ENCODE measurements at regions not wholly inside any gene's neighbourhood (a gene's known extent, or its start where the extent isn't known, plus 50 kb on each side); places are given as distances from the start of the nearest gene placed in this dataset.

- H3K4me1 ChIP-seq (ENCODE audit: control insufficient read depth, low read depth, low read length): peaks cover 19% of the 10 kb centered on the region
- H3K9ac ChIP-seq (ENCODE audit: low read length): no peak overlapping the region
Measured at GRCh38 chr1:11338284-11338924, 65.4 kb downstream of the UBIAD1 start.

GRCh38 chr1:11339346-11340232 is 66.6 kb downstream of the UBIAD1 start:
- Histone ChIP-seq H3K27me3 (ENCODE audit: control insufficient read depth, insufficient read depth, low read length) (no peaks in the 10 kb centered on the region), H3K9me3 (ENCODE audit: control insufficient read depth, low read depth, low read length) (no peaks in the 10 kb centered on the region), H3K4me1 (ENCODE audit: control insufficient read depth, low read depth, low read length) (peaks cover 15% of the 10 kb centered on the region), H3K9ac (ENCODE audit: low read length) (no peak overlapping the region), H3K4me3 (ENCODE audit: low read length) (no peak overlapping the region), H3K27ac (ENCODE audit: low read length) (no peak overlapping the region), H3K36me3 (ENCODE audit: control insufficient read depth, low read depth, low read length) (no peaks in the 10 kb centered on the region)

More at GRCh38 chr1:11338284-11338924, 65.4 kb downstream of the UBIAD1 start:
- Histone ChIP-seq H3K9me3 (ENCODE audit: control insufficient read depth, low read depth, low read length) (no peaks in the 10 kb centered on the region), H3K27ac (ENCODE audit: low read length) (no peak overlapping the region), H3K36me3 (ENCODE audit: control insufficient read depth, low read depth, low read length) (no peaks in the 10 kb centered on the region), H3K4me3 (ENCODE audit: low read length) (no peak overlapping the region), H3K27me3 (ENCODE audit: control insufficient read depth, insufficient read depth, low read length) (no peaks in the 10 kb centered on the region)

GRCh38 chr1:11340233-11340632 is 67.2 kb downstream of the UBIAD1 start:
- Histone ChIP-seq H3K27ac (ENCODE audit: low read length) (no peak overlapping the region), H3K36me3 (ENCODE audit: control insufficient read depth, low read depth, low read length) (no peaks in the 10 kb centered on the region), H3K4me1 (ENCODE audit: control insufficient read depth, low read depth, low read length) (peaks cover 14% of the 10 kb centered on the region), H3K4me3 (ENCODE audit: low read length) (no peak overlapping the region), H3K9me3 (ENCODE audit: control insufficient read depth, low read depth, low read length) (no peaks in the 10 kb centered on the region), H3K27me3 (ENCODE audit: control insufficient read depth, insufficient read depth, low read length) (no peaks in the 10 kb centered on the region), H3K9ac (ENCODE audit: low read length) (no peak overlapping the region)

- Histone ChIP-seq H3K36me3 (ENCODE audit: control insufficient read depth, low read depth, low read length) (no peaks in the 10 kb centered on the region), H3K27me3 (ENCODE audit: control insufficient read depth, insufficient read depth, low read length) (no peaks in the 10 kb centered on the region), H3K27ac (ENCODE audit: low read length) (no peak overlapping the region), H3K9me3 (ENCODE audit: control insufficient read depth, low read depth, low read length) (no peaks in the 10 kb centered on the region), H3K9ac (ENCODE audit: low read length) (no peak overlapping the region), H3K4me3 (ENCODE audit: low read length) (no peak overlapping the region), H3K4me1 (ENCODE audit: control insufficient read depth, low read depth, low read length) (peaks cover 14% of the 10 kb centered on the region)
Measured at GRCh38 chr1:11341901-11342552, 69.0 kb downstream of the UBIAD1 start.

GRCh38 chr1:11342621-11343032 is 69.6 kb downstream of the UBIAD1 start:
- H3K4me3 ChIP-seq (ENCODE audit: low read length): no peak overlapping the region
- H3K9ac ChIP-seq (ENCODE audit: low read length): no peak overlapping the region
- H3K36me3 ChIP-seq (ENCODE audit: control insufficient read depth, low read depth, low read length): no peaks in the 10 kb centered on the region
- H3K27ac ChIP-seq (ENCODE audit: low read length): no peak overlapping the region
- no peaks in the 10 kb centered on the region for H3K9me3 ChIP-seq (ENCODE audit: control insufficient read depth, low read depth, low read length)
- H3K4me1 ChIP-seq (ENCODE audit: control insufficient read depth, low read depth, low read length): peaks cover 11% of the 10 kb centered on the region
- H3K27me3 ChIP-seq (ENCODE audit: control insufficient read depth, insufficient read depth, low read length): no peaks in the 10 kb centered on the region

- Histone ChIP-seq H3K9me3 (ENCODE audit: control insufficient read depth, low read depth, low read length) (no peaks in the 10 kb centered on the region), H3K36me3 (ENCODE audit: control insufficient read depth, low read depth, low read length) (no peaks in the 10 kb centered on the region), H3K4me1 (ENCODE audit: control insufficient read depth, low read depth, low read length) (no peaks in the 10 kb centered on the region), H3K4me3 (ENCODE audit: low read length) (no peak overlapping the region), H3K27me3 (ENCODE audit: control insufficient read depth, insufficient read depth, low read length) (no peaks in the 10 kb centered on the region), H3K9ac (ENCODE audit: low read length) (no peak overlapping the region), H3K27ac (ENCODE audit: low read length) (no peak overlapping the region)
Measured at GRCh38 chr1:11345971-11346715, 73.1 kb downstream of the UBIAD1 start.

- H3K27me3 ChIP-seq (ENCODE audit: control insufficient read depth, insufficient read depth, low read length): no peaks in the 10 kb centered on the region
Measured at GRCh38 chr1:11350265-11350664, 77.3 kb downstream of the UBIAD1 start.

GRCh38 chr1:11352058-11352715 is 79.2 kb downstream of the UBIAD1 start:
- H3K36me3 ChIP-seq (ENCODE audit: control insufficient read depth, low read depth, low read length): no peaks in the 10 kb centered on the region
- H3K9me3 ChIP-seq (ENCODE audit: control insufficient read depth, low read depth, low read length): no peaks in the 10 kb centered on the region
- peaks cover 11% of the 10 kb centered on the region for H3K4me1 ChIP-seq (ENCODE audit: control insufficient read depth, low read depth, low read length)
- H3K27ac ChIP-seq (ENCODE audit: low read length): no peak overlapping the region
- H3K27me3 ChIP-seq (ENCODE audit: control insufficient read depth, insufficient read depth, low read length): no peaks in the 10 kb centered on the region
- no peak overlapping the region for H3K4me3 ChIP-seq (ENCODE audit: low read length)
- H3K9ac ChIP-seq (ENCODE audit: low read length): no peak overlapping the region

More at GRCh38 chr1:11350265-11350664, 77.3 kb downstream of the UBIAD1 start:
- Histone ChIP-seq H3K4me3 (ENCODE audit: low read length) (no peak overlapping the region), H3K9ac (ENCODE audit: low read length) (no peak overlapping the region), H3K36me3 (ENCODE audit: control insufficient read depth, low read depth, low read length) (no peaks in the 10 kb centered on the region), H3K4me1 (ENCODE audit: control insufficient read depth, low read depth, low read length) (peaks cover under 1% of the 10 kb centered on the region), H3K9me3 (ENCODE audit: control insufficient read depth, low read depth, low read length) (no peaks in the 10 kb centered on the region), H3K27ac (ENCODE audit: low read length) (no peak overlapping the region)

GRCh38 chr1:11352816-11353799 is 80.1 kb downstream of the UBIAD1 start:
- Histone ChIP-seq H3K27ac (ENCODE audit: low read length) (no peak overlapping the region), H3K36me3 (ENCODE audit: control insufficient read depth, low read depth, low read length) (no peaks in the 10 kb centered on the region), H3K9ac (ENCODE audit: low read length) (no peak overlapping the region), H3K9me3 (ENCODE audit: control insufficient read depth, low read depth, low read length) (no peaks in the 10 kb centered on the region), H3K4me1 (ENCODE audit: control insufficient read depth, low read depth, low read length) (peaks cover 17% of the 10 kb centered on the region), H3K4me3 (ENCODE audit: low read length) (no peak overlapping the region), H3K27me3 (ENCODE audit: control insufficient read depth, insufficient read depth, low read length) (no peaks in the 10 kb centered on the region)

GRCh38 chr1:11354893-11355553 is 82.0 kb downstream of the UBIAD1 start:
- H3K4me1 ChIP-seq (ENCODE audit: control insufficient read depth, low read depth, low read length): peaks cover 17% of the 10 kb centered on the region
- no peak overlapping the region for H3K27ac ChIP-seq (ENCODE audit: low read length)
- peak overlapping the region; percentile 3 for H3K9ac ChIP-seq (ENCODE audit: low read length)
- H3K36me3 ChIP-seq (ENCODE audit: control insufficient read depth, low read depth, low read length): no peaks in the 10 kb centered on the region
- H3K9me3 ChIP-seq (ENCODE audit: control insufficient read depth, low read depth, low read length): no peaks in the 10 kb centered on the region
- H3K4me3 ChIP-seq (ENCODE audit: low read length): peak overlapping the region; percentile 47
- H3K27me3 ChIP-seq (ENCODE audit: control insufficient read depth, insufficient read depth, low read length): no peaks in the 10 kb centered on the region
